Activated CD8-positive, alpha-beta T cell treated with anti-CD3 and anti-CD28 coated beads, Interleukin-2, amount 10 ng/mL, durations not matched to agents 7 days and 5 days (primary cell): ENCODE measurements at regions not wholly inside any gene's neighbourhood (a gene's known extent, or its start where the extent isn't known, plus 50 kb on each side); places are given as distances from the start of the nearest gene placed in this dataset.

ENCODE experiments used
- ATAC-seq: fragments of 150-1000 bp; cut with Tn5 transposase; one replicate; pipeline ENCODE4 v1.10.0; 2021; ENCODE audit warnings: moderate library complexity
- CTCF ChIA-PET: fragments of 350-600 bp; sonication (Branson Sonifier 250); formaldehyde crosslinking; loops from one replicate; lab custom pipeline; 2021; ENCODE audit warnings: antibody characterized with exemption; lab: Charles Lee
- POLR2A ChIA-PET: fragments of 350-600 bp; sonication (Branson Sonifier 250); formaldehyde crosslinking; loops from one replicate; lab custom pipeline; 2021; ENCODE audit warnings: antibody characterized with exemption; lab: Charles Lee
- DNase-seq: peaks from one replicate; pipeline ENCODE4 v3.0.0-alpha.2; 2020
- H3K27ac Mint-ChIP-seq: one replicate; pipeline ENCODE4 v1.8.0; 2021; ENCODE audit warnings: mild to moderate bottlenecking, mixed read lengths
- H3K27me3 Mint-ChIP-seq: one replicate; pipeline ENCODE4 v1.8.0; 2021; ENCODE audit warnings: low read depth, mixed read lengths
- H3K36me3 Mint-ChIP-seq: one replicate; pipeline ENCODE4 v1.8.0; 2021; ENCODE audit warnings: low read depth, mixed read lengths
- H3K4me1 Mint-ChIP-seq: one replicate; pipeline ENCODE4 v1.8.0; 2021; ENCODE audit warnings: low read depth, mixed read lengths
- H3K4me3 Mint-ChIP-seq: one replicate; pipeline ENCODE4 v1.8.0; 2021; ENCODE audit warnings: mild to moderate bottlenecking, mixed read lengths
- H3K9me3 Mint-ChIP-seq: one replicate; pipeline ENCODE4 v1.8.0; 2022; ENCODE audit warnings: mixed read lengths; ENCODE audit not compliant: insufficient read depth

GRCh38 chr4:137597752-137598430 is 65.6 kb upstream of the PCDH18 start:
- H3K9me3 Mint-ChIP-seq = no peaks in the 10 kb centered on the region
- DNase-seq (no peak), ATAC-seq (no peak)
- ChIA-PET CTCF (no interaction called here), POLR2A (no interaction called here)
- no peak overlapping the region for H3K4me3 Mint-ChIP-seq
- no peaks in the 10 kb centered on the region for H3K27me3 Mint-ChIP-seq
- no peaks in the 10 kb centered on the region for H3K36me3 Mint-ChIP-seq
- no peak overlapping the region for H3K27ac Mint-ChIP-seq
- no peaks in the 10 kb centered on the region for H3K4me1 Mint-ChIP-seq

- CTCF ChIA-PET = no interaction called here
- no peak overlapping the region for H3K4me3 Mint-ChIP-seq
- no peak for ATAC-seq
These were observed 55.5 kb upstream of the PCDH18 start for GRCh38 chr4:137587796-137588195.

GRCh38 chr4:137583671-137584070 is 51.4 kb upstream of the PCDH18 start:
- no peaks in the 10 kb centered on the region for H3K9me3 Mint-ChIP-seq
- ChIA-PET CTCF (no interaction called here), POLR2A (no interaction called here)
- H3K27ac Mint-ChIP-seq = no peak overlapping the region
- H3K4me3 Mint-ChIP-seq = no peak overlapping the region
- DNase-seq (no peak), ATAC-seq (no peak)
- H3K4me1 Mint-ChIP-seq = no peaks in the 10 kb centered on the region
- H3K36me3 Mint-ChIP-seq = no peaks in the 10 kb centered on the region
- H3K27me3 Mint-ChIP-seq = no peaks in the 10 kb centered on the region

More at GRCh38 chr4:137587796-137588195, 55.5 kb upstream of the PCDH18 start:
- H3K36me3 Mint-ChIP-seq = no peaks in the 10 kb centered on the region
- H3K27ac Mint-ChIP-seq = no peak overlapping the region
- no peaks in the 10 kb centered on the region for H3K27me3 Mint-ChIP-seq
- DNase-seq = no peak
- H3K9me3 Mint-ChIP-seq = peaks cover 3% of the 10 kb centered on the region
- H3K4me1 Mint-ChIP-seq = no peaks in the 10 kb centered on the region
- POLR2A ChIA-PET = no interaction called here
